ENCODE measurements at regions not wholly inside any gene's neighbourhood (a gene's known extent, or its start where the extent isn't known, plus 50 kb on each side); places are given as distances from the start of the nearest gene placed in this dataset.

DNA sequence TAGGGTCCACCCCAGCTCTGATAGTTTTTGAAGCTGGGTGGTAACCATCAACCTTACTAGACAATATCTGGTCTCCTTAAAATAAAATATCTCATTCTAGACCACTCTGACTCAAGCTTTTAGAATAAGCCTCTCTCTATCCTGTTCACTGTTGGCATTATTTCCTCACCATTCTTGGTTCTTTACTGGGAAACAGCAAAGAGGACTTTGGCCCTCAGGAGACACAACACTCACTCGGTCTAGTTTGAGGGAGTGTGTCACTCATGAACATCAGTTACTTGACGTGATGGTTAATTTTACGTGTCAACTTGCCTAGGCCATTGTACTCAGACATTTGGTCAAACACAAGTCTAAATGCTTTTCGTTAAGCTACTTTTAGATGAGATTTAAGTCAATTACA lies 110.6 kb downstream of the FAM76B start:
- TF ChIP-seq, protein P1, sequence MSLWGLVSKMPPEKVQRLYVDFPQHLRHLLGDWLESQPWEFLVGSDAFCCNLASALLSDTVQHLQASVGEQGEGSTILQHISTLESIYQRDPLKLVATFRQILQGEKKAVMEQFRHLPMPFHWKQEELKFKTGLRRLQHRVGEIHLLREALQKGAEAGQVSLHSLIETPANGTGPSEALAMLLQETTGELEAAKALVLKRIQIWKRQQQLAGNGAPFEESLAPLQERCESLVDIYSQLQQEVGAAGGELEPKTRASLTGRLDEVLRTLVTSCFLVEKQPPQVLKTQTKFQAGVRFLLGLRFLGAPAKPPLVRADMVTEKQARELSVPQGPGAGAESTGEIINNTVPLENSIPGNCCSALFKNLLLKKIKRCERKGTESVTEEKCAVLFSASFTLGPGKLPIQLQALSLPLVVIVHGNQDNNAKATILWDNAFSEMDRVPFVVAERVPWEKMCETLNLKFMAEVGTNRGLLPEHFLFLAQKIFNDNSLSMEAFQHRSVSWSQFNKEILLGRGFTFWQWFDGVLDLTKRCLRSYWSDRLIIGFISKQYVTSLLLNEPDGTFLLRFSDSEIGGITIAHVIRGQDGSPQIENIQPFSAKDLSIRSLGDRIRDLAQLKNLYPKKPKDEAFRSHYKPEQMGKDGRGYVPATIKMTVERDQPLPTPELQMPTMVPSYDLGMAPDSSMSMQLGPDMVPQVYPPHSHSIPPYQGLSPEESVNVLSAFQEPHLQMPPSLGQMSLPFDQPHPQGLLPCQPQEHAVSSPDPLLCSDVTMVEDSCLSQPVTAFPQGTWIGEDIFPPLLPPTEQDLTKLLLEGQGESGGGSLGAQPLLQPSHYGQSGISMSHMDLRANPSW (CRISPR knock-in tag; conservative IDR thresholded peaks at IDR 0.05; ENCODE audit: low read depth), result no peak
- TF ChIP-seq, protein P2, sequence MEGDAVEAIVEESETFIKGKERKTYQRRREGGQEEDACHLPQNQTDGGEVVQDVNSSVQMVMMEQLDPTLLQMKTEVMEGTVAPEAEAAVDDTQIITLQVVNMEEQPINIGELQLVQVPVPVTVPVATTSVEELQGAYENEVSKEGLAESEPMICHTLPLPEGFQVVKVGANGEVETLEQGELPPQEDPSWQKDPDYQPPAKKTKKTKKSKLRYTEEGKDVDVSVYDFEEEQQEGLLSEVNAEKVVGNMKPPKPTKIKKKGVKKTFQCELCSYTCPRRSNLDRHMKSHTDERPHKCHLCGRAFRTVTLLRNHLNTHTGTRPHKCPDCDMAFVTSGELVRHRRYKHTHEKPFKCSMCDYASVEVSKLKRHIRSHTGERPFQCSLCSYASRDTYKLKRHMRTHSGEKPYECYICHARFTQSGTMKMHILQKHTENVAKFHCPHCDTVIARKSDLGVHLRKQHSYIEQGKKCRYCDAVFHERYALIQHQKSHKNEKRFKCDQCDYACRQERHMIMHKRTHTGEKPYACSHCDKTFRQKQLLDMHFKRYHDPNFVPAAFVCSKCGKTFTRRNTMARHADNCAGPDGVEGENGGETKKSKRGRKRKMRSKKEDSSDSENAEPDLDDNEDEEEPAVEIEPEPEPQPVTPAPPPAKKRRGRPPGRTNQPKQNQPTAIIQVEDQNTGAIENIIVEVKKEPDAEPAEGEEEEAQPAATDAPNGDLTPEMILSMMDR (IDR thresholded peaks at IDR 0.05), result no peak
- TF ChIP-seq NR1H2 (CRISPR knock-in tag; IDR thresholded peaks at IDR 0.05) (no peak), HMGA2 (CRISPR knock-in tag; IDR thresholded peaks at IDR 0.05) (no peak)

Measured in WTC11 (cell line).